HG03103 (cell line): ENCODE measurements at regions not wholly inside any gene's neighbourhood (a gene's known extent, or its start where the extent isn't known, plus 50 kb on each side); places are given as distances from the start of the nearest gene placed in this dataset.

ENCODE experiments used
- ATAC-seq: cut with Tn5 transposase; IDR thresholded peaks from one replicate; pipeline ENCODE4 v1.9.1; 2021; ENCODE audit warnings: low read depth; ENCODE audit not compliant: unreplicated experiment

DNA sequence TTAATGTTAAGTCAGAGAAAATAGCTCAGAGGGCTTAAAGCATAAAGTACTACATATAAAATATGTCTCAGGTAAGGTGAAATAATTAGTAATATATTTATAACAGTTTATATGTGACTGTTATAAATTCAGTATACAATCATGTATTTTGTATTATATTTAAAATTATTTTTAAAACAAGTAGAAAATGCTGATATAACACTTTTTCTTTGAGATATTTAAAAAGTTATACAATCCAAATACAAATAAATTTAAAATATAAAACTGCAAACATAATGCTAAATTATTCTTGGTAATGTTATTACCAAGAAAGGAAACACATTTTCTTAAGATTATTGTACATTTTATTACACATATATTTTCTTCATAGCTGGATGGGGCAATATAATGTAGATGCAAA, 539.9 kb upstream of the CDH9 start:
- no peak for ATAC-seq

DNA sequence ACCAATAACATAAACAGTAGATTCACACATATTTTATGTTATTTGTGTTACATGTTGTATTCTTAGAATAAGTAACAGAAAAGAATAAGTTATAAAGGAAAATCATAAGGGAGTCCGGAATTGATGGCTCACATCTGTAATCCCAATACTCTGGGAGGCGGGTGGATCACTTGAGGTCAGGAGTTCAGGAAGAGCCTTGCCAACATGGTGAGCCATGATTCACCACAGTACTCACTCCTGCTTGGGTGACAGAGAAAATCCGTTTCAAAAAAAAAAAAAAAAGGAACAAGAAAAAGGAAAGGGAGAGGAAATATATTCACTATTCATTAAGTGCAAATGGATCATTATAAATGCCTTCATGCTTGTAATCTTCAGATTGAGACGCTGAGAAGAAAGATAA, 533.3 kb upstream of the CDH9 start:
- no peak for ATAC-seq

DNA sequence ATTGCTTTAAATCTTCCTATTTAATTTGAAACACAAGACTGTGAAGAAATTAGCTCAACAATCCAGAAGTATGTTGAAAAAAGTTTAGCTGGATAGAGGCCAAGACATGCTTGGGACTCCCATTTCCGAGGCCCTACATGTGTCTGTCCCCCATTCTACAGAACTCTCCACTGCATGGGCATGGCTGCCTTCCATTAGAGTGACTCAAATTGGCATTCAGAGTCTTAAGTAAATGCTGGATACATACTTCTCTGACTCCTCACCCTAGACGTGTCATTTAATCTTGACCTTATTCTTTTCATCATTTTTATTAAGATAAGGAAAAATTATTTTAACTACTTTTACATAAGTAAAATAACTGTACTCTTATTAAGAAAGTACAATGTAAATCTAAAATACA, 530.4 kb upstream of the CDH9 start:
- ATAC-seq, result no peak

DNA sequence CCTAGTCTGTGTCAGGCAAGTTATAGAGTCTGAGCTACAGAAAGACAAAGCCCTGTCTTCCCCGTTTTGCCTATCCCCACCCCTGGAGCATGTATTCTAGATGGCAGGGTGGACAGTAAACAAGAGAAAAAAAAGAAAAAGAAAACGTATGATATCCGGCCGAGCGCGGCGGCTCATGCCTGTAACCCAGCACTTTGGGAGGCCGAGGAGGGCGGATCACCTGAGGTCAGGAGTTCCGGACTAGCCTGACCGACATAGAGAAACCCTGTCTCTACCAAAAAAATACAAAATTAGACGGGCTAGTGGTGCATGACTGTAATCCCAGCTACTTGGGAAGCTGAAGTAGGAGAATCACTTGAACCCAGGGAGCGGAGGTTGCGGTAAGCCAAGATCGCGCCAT, 523.0 kb upstream of the CDH9 start:
- ATAC-seq, result no peak

DNA sequence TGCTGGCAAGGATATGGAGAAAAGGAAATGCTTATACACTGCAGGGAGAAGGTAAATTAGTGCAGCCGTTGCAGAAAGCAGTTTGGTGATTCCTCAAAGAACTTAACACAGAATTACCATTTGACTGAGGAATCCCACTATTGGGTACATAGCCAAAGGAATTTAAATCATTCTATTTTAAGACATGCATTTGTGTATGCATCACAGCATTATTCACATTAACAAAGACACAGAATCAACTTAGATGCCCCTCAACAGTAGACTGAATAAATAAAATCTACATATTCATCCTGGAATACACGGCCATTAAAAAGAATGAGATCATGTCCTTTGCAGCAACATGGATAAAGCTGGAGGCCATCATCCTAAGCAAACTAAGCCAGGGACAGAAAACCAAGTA, 510.1 kb upstream of the CDH9 start:
- no peak for ATAC-seq

DNA sequence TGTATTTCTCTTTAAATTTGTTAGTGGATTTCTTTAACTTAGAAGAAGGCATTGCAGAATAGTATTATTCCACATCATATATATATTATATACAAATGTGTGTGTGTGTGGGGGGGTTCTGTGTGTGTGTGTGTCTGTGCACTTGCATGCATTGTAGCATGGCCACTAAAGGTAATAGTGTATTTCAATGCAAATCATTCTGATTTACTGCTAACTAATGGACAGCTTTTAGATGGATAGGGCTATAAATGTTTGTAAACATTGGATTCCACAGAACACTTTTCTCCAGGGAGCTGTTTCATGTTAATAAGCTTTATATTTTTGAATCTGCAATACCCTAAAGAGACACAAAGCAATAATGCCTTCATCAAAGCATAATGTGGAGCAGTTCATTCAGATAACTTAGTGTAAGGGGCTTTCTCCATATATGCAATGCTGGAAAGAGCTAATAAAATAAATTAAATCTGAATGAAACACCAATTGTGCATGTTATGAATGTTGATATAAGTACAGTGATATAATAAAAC, 496.7 kb upstream of the CDH9 start:
- ATAC-seq, result no peak

DNA sequence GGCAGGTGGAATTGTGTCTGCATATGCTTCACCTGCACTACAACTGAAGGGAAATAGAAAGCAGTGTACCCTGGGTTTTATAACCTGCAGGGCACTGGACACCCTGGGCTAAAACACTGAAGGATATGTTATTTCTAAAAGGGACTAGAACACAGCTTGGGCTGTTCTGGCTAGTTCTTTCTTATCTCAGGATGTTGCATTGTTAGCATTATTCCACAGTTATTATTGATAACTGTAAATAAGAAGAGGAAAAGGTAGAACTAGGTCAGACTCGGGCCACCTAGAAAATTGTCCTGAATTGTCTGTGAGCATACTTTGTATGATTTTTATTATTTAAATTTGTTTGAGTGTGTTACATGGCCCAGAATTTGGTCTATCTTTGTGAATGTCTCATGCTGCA, 493.9 kb upstream of the CDH9 start:
- no peak for ATAC-seq

DNA sequence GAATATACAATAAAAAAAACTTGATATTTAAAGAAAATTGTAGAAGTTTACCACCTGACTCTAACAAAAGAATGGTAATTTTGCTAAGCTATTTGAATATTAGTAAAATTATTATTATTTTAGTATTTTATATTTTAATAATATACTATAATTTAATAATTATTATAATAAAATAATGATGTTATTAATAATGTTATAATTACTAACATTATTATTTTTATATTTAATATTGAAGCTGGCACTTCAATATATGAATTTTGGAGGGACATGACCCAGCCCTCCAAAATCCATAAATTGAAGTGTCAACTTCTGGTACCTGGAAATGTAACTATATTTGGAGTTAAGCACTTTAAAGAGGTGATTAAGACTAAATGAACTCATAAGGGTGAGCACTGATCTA, 486.1 kb upstream of the CDH9 start:
- ATAC-seq, result no peak

DNA sequence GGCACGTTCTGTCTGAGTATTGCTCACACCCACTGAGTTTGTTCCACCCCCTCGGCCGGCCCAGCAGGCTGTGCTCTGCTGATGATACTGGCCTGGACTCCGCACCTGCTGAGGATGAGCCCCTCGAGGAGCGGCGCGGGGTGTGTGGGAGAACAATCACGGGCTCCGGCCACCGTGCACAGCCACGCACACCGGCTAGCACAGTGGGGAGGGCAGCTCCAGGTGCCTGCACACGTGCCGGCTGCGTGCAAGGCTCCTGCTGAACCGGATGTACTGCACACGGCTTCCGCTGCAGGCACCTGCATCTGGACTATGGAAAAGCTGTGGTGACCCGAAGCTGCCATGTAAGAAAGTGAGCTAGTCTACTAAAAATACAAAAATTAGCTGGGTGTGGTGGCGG, 485.2 kb upstream of the CDH9 start:
- no peak for ATAC-seq

DNA sequence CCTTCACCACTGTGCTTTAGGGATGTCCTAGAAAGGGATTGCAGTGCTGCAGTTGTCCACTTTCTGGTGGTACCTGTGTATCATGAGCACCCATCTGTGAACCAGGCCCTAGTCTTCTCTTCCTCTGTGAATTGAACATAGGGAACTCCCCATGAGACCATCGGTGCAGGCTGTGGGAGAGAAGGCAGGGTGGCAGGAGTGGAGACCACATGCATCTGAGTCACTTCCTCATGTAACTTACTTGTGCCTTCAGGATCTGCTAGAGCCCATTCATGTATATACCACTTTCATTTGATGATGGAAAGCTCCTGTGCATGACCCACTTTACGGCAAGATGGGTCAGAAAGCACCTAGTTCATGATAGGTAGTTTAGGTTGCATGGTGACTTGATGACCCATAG, 478.1 kb upstream of the CDH9 start:
- no peak for ATAC-seq

DNA sequence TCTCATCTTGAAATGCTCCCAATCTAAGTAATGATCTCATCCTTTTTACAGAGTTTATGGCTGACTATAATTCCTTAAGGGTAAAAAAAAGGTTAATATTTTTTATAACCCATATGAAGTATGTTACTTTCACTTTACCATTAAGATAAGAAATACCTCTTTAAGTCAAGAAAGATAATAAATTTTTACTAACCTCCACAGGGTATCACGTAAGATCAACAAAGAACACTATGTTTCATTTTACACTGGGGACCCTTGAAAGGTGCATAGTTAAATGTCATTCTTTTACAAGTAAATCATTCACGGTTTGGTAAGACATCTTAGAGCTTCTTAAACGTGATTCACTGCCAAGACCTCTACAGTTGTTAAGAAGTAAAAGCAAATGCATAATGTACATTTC, 472.7 kb upstream of the CDH9 start:
- ATAC-seq, result no peak

DNA sequence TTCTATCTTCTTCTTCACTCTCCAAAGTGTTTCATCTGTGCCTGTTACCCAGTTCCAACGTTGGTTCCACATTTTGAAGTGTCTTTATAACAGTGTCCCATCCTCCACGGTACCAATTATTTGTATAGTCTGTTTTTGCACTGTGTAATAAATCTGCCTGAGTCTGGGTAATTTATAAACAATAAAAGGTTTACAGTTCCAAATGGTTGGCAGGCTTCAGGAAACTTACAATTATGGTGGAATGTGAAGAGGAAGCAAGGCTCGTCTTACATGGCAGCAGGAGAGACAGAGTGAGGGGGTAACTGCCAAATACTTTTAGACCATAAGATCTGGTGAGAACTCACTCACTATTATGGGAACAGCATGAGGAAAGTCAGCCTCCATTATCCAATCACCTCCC, 465.4 kb upstream of the CDH9 start:
- no peak for ATAC-seq

DNA sequence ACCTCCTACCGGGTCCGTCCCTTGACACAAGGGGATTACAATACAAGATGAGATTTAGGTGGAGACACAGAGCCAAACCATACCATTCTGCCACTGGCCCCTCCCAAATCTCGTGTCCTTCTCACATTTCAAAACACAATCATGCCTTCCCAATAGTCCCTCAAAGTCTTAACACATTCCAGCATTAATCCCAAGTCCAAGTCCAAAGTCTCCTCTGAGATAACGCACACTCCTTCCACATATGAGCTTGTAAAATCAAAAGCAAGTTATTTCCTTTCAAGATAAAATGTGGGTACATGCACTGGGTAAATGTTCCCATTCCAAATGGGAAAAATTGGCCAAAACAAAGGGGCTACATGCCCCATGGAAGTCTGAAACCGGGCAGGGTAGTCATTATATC, 463.9 kb upstream of the CDH9 start:
- ATAC-seq, result no peak

DNA sequence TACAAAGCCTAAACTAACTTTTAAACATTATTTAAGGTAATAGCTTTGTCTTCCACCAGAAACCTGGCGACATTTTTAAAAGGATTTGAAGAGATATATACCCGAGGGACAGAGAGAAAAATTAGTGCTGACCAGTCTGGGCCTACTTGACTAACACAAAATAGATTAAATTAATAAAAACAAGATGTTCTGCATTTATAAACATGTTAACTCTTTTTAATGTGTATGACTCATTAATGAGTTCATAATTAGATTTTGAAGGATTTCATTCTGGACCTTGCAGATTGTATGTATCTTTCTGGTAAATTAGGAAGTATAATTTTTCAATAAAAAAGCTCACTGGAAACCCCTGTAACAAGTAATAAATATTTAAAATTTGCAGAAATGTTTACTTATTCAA, 459.1 kb upstream of the CDH9 start:
- ATAC-seq, result no peak

DNA sequence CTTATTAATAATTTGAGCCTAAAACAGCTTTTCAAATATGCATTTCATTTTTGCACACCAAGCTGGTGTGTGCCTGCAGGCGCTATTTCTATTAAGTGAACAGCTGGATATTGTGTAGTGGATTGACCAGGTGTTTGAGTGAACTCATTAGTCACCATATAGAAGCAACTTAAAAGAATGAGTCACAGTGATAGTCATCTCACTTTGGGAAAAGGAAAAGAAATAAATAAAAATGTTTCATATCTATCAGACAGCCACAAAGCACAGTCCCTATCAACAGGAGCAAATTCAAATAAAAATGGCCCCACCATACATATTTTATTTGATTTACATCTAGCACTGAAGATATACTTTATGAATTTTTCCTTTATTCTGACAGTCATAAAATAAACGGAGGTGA, 456.5 kb upstream of the CDH9 start:
- ATAC-seq, result no peak

DNA sequence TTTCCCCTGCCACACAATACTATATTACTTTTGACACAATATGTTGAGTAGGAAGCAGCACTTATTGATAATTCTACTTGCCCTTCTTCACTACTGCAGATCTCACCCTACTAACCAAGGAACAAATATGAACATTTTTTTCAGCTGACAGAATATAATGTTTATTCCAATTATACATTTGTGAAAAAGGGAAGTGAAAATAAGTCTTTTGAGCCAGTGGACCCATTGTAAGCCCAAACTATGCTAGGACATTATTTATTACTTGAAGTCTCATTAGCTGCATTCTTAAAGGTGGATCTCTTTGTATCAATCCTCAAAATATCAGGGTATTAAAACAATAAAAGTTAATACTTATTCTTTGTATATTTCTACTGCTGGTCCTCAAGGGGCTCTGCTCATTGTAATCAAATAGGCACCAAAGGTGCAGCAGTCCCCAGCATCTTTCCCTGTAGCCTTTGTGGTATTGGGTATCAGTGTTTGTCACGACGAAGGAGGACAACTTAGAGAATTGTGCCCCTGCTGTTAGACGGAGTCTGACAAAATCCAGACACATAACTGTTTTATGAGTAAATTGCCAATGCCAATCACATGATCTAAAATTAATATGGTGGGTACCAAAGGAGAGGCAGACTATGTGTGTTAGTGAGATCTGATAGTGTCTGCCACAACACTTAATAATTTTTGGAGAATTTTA, 453.5 kb upstream of the CDH9 start:
- ATAC-seq, result no peak

DNA sequence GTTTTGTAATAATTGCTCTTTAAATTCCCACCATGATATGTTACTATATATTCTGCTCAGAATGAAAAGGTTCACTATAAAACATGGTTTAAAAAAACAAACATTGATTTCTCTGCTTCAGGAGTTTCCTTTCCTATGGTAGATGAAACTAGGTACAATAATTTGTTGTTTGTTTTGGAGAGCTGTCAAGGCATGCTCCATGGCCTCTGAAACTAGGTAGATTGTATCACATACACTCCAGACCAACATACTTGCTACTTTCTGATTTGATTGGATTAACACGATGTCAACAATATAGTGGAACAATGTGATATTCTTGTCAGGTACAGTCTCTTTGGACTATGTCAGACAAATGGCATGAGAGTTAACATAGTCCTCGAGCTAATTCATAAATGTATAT, 452.7 kb upstream of the CDH9 start:
- no peak for ATAC-seq

DNA sequence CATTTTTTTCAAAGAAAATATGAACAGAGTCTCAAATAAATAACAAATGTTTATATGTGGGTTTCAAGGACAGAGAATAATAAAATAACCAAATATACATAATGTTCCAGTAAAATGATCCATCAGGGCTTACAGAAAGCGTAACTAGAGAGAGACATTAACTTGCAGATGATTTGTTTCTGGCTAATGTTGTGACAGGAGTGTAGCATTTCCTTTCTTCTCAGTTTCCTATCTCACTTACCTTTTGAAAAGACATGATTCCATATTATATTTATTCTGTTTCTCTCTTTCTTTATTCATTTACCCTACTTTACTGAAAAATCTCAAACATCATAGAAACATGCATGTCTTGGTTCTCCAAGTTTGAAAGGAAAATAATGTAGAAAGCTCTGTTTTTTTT, 451.3 kb upstream of the CDH9 start:
- ATAC-seq, result no peak

DNA sequence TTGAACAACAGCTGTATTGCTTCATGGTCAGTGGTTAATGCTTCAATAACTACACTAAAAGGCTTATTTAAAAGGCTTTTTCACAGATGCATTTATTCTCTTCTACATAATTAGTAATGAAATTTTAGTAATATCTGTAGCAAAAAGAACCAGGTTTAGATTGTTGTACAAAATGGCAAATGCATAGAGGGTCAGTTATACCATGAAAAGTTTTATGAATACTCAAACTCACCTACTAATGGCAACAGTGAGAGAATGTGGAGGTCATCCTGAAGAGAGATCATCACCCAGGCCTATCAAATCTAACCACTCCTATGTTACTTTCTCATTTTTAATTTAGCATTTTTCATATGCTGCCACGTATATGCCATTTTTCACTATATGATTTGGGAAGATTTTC, 444.3 kb upstream of the CDH9 start:
- no peak for ATAC-seq

DNA sequence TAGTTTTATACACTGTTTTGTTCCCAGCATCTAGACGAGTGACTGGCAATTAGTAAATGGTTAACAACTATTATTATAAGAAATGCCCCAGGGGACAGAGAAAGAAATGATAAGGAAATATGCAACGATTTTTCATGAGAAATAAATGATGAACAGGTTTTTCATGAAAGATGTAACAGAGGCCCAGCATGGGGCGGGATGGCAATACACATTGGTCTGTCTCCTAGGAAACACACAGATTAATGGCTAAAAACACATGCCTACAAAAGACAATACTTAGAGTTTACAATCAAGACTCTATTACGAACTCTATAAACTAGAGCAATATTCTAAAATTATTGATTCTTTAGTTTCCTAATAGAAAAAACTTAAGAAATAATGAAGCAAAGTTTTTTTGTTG, 441.5 kb upstream of the CDH9 start:
- no peak for ATAC-seq

DNA sequence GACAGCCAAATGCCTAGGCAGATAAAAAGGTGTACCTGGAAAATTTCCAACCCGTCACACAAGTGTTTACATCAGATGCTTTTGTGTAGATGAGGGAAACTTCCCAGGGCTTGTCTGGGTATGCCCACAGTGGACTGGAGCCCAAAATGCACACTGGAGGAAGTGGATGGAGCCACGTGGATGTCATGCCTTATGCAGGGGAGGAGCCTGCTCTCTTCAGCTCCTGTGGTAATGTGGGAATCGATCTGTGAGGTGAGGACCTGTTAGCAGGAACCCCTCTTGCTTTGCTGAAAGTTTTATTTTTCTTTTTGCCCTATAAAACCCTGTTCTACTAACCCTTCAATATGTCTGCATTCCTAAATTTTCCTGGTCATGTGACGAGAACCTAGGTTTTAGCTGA, 439.2 kb upstream of the CDH9 start:
- no peak for ATAC-seq

DNA sequence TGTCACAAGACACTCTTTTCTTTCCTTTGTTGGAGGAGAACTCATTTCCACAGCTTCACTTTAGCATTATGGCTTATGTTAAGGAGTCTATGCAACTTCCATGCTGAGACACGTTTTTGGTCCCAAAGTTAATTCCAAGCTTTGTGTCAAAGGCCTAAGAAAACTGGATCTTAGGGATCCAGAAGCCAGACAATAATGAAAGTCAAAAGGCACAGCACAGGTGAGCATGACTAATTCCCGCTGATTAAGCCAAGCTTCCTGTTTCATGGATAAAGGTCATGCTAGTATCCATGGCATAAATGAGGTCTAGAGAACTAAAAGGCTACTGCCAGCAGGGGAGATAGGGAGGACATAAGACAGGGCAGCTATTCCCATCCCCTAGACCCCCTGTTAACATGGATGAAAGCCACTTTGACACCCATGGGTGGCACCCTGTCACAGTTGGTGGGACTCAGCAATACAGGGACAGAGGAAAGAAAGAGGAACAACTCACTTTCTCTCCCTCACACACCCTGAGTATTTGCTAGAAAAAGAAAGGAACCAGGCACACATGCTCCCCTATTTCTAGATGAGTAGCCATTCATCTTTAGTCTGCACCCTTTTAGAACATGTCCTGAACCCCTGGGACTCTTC, 438.1 kb upstream of the CDH9 start:
- ATAC-seq, result no peak

DNA sequence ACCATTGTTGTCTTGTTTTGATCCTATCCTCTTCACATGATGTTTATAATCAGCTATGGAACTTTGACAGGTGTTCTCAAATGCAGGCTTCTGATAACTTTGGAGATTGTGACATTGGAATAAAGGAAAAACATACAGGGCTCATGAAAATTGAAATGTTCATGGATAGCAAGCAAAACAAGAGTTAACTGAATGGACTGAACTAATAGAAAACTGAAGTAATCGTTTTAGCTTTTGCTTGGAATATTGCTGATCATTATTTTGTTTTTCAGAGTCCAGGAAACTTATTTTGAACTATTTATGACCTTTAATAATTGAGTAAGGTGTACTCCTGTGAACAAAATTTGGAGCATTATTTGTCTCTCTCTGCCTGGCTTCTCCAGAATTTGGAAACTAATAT, 436.7 kb upstream of the CDH9 start:
- no peak for ATAC-seq
